ENCODE measurements at regions not wholly inside any gene's neighbourhood (a gene's known extent, or its start where the extent isn't known, plus 50 kb on each side); places are given as distances from the start of the nearest gene placed in this dataset.

GRCh38 chr4:165677081-165677480, 196.0 kb upstream of the TLL1 start:
- TF ChIP-seq CTCF (IDR thresholded peaks at IDR 0.05; ENCODE audit: low read depth, low read length, poor library complexity, severe bottlenecking) (no peak), EZH2phosphoT487 (IDR thresholded peaks at IDR 0.05; ENCODE audit: borderline replicate concordance, low read length) (no peak)
- no peaks in the 10 kb centered on the region for H3F3A ChIP-seq (ENCODE audit: control insufficient read depth, insufficient read depth)
- H3K4me1 ChIP-seq (ENCODE audit: control insufficient read depth, low read length), result no peaks in the 10 kb centered on the region
- H3K4me3 ChIP-seq (ENCODE audit: low read length), result no peak overlapping the region
- H3K79me2 ChIP-seq (ENCODE audit: control insufficient read depth, low read length), result no peaks in the 10 kb centered on the region
- no peaks in the 10 kb centered on the region for H3K9me2 ChIP-seq (replicated peaks; ENCODE audit: control insufficient read depth, low read length)
- no peaks in the 10 kb centered on the region for H3K36me3 ChIP-seq (ENCODE audit: control insufficient read depth, low read length)
- no peak overlapping the region for H3K4me2 ChIP-seq (ENCODE audit: low read length)
- H3K27ac ChIP-seq (ENCODE audit: low read depth, low read length), result no peak overlapping the region
- no peaks in the 10 kb centered on the region for H3K9me3 ChIP-seq (ENCODE audit: control insufficient read depth, insufficient read depth, low read length)
- no peaks in the 10 kb centered on the region for H3K27me3 ChIP-seq (ENCODE audit: control insufficient read depth, low read length)
- no peaks in the 10 kb centered on the region for H4K20me1 ChIP-seq (ENCODE audit: control insufficient read depth, insufficient read depth, low read depth, low read length)

GRCh38 chr4:165678236-165678935, 194.7 kb upstream of the TLL1 start:
- Histone ChIP-seq H3K79me2 (ENCODE audit: control insufficient read depth, low read length) (no peaks in the 10 kb centered on the region), H3K4me2 (ENCODE audit: low read length) (no peak overlapping the region), H3K9me3 (ENCODE audit: control insufficient read depth, insufficient read depth, low read length) (no peaks in the 10 kb centered on the region), H3K36me3 (ENCODE audit: control insufficient read depth, low read length) (no peaks in the 10 kb centered on the region), H3F3A (ENCODE audit: control insufficient read depth, insufficient read depth) (no peaks in the 10 kb centered on the region), H3K4me1 (ENCODE audit: control insufficient read depth, low read length) (no peaks in the 10 kb centered on the region), H3K4me3 (ENCODE audit: low read length) (no peak overlapping the region), H3K27ac (ENCODE audit: low read depth, low read length) (no peak overlapping the region), H3K27me3 (ENCODE audit: control insufficient read depth, low read length) (no peaks in the 10 kb centered on the region), H4K20me1 (ENCODE audit: control insufficient read depth, insufficient read depth, low read depth, low read length) (no peaks in the 10 kb centered on the region), H3K9me2 (replicated peaks; ENCODE audit: control insufficient read depth, low read length) (no peaks in the 10 kb centered on the region)
- TF ChIP-seq EZH2phosphoT487 (IDR thresholded peaks at IDR 0.05; ENCODE audit: borderline replicate concordance, low read length) (no peak), CTCF (IDR thresholded peaks at IDR 0.05; ENCODE audit: low read depth, low read length, poor library complexity, severe bottlenecking) (no peak)

GRCh38 chr4:165678936-165679325, 194.1 kb upstream of the TLL1 start:
- Histone ChIP-seq H3K9me2 (replicated peaks; ENCODE audit: control insufficient read depth, low read length) (no peaks in the 10 kb centered on the region), H3K9me3 (ENCODE audit: control insufficient read depth, insufficient read depth, low read length) (no peaks in the 10 kb centered on the region), H3K4me3 (ENCODE audit: low read length) (no peak overlapping the region), H3K36me3 (ENCODE audit: control insufficient read depth, low read length) (no peaks in the 10 kb centered on the region), H3K27me3 (ENCODE audit: control insufficient read depth, low read length) (no peaks in the 10 kb centered on the region), H3K27ac (ENCODE audit: low read depth, low read length) (no peak overlapping the region), H3K4me1 (ENCODE audit: control insufficient read depth, low read length) (no peaks in the 10 kb centered on the region), H3K79me2 (ENCODE audit: control insufficient read depth, low read length) (no peaks in the 10 kb centered on the region), H3F3A (ENCODE audit: control insufficient read depth, insufficient read depth) (no peaks in the 10 kb centered on the region), H4K20me1 (ENCODE audit: control insufficient read depth, insufficient read depth, low read depth, low read length) (no peaks in the 10 kb centered on the region), H3K4me2 (ENCODE audit: low read length) (no peak overlapping the region)
- TF ChIP-seq EZH2phosphoT487 (IDR thresholded peaks at IDR 0.05; ENCODE audit: borderline replicate concordance, low read length) (no peak), CTCF (IDR thresholded peaks at IDR 0.05; ENCODE audit: low read depth, low read length, poor library complexity, severe bottlenecking) (no peak)

Data from DOHH2 (cell line).